GM23338 (cell line): ENCODE measurements at regions not wholly inside any gene's neighbourhood (a gene's known extent, or its start where the extent isn't known, plus 50 kb on each side); places are given as distances from the start of the nearest gene placed in this dataset.

Source experiments
- ATAC-seq: fragments of 200-7000 bp; cut with Tn5 transposase; 3 replicates; pipeline ENCODE4 v1.9.1; 2020
- DNase-seq: peaks from one replicate; pipeline ENCODE4 v3.0.0-alpha.2; 2015; ENCODE audit warnings: low spot score
- H2AFZ ChIP-seq: fragments of 200-600 bp; sonication (generic); 2 replicates; pipeline ENCODE4 v1.8.0; 2016; ENCODE audit warnings: antibody characterized with exemption, mild to moderate bottlenecking, moderate library complexity
- H3F3A ChIP-seq: fragments of 200-600 bp; sonication (generic); replicated peaks from 2 replicates; pipeline ENCODE4 v1.8.0; 2017; ENCODE audit warnings: antibody characterized with exemption, mixed run types, low read depth
- H3K27ac ChIP-seq: fragments of 200-600 bp; sonication (generic); 2 replicates; pipeline ENCODE4 v1.6.1; 2016; ENCODE audit warnings: low read depth
- H3K27me3 ChIP-seq: fragments of 200-600 bp; sonication (generic); 2 replicates; pipeline ENCODE4 v1.8.0; 2016; ENCODE audit warnings: mild to moderate bottlenecking, mixed run types, moderate library complexity; ENCODE audit not compliant: insufficient read depth
- H3K36me3 ChIP-seq: fragments of 200-600 bp; sonication (generic); 2 replicates; pipeline ENCODE4 v1.8.0; 2016; ENCODE audit warnings: mild to moderate bottlenecking; ENCODE audit not compliant: insufficient read depth
- H3K4me1 ChIP-seq: fragments of 200-600 bp; sonication (generic); 2 replicates; pipeline ENCODE4 v1.8.0; 2016; ENCODE audit warnings: mild to moderate bottlenecking, moderate library complexity; ENCODE audit not compliant: insufficient read depth
- H3K4me2 ChIP-seq: fragments of 200-600 bp; sonication (generic); 2 replicates; pipeline ENCODE4 v1.7.1; 2017; ENCODE audit warnings: mixed run types
- H3K4me3 ChIP-seq: fragments of 200-600 bp; sonication (generic); 2 replicates; pipeline ENCODE4 v1.6.1; 2016; ENCODE audit warnings: mixed run types
- H3K79me2 ChIP-seq: fragments of 200-600 bp; sonication (generic); replicated peaks from 2 replicates; pipeline ENCODE4 v1.8.0; 2017; ENCODE audit warnings: mild to moderate bottlenecking; ENCODE audit not compliant: insufficient read depth
- H3K9me2 ChIP-seq: fragments of 200-600 bp; sonication (generic); 2 replicates; pipeline ENCODE4 v1.8.0; 2017; ENCODE audit not compliant: insufficient read depth
- H4K20me1 ChIP-seq: fragments of 200-600 bp; sonication (generic); replicated peaks from 2 replicates; pipeline ENCODE4 v1.8.0; 2017; ENCODE audit warnings: mild to moderate bottlenecking; ENCODE audit not compliant: insufficient read depth
- H3K27ac Mint-ChIP-seq: 2 replicates; pipeline ENCODE4 v1.8.0; 2020; ENCODE audit warnings: inconsistent platforms, mild to moderate bottlenecking, moderate library complexity, mixed read lengths
- H3K27me3 Mint-ChIP-seq: 3 replicates; pipeline ENCODE4 v1.8.0; 2022; ENCODE audit warnings: low read depth, mild to moderate bottlenecking, moderate library complexity, mixed read lengths, inconsistent platforms; ENCODE audit not compliant: insufficient read depth, poor library complexity
- H3K36me3 Mint-ChIP-seq: 3 replicates; pipeline ENCODE4 v1.8.0; 2021; ENCODE audit warnings: low read depth, mild to moderate bottlenecking, inconsistent platforms, moderate library complexity, mixed read lengths
- H3K4me1 Mint-ChIP-seq: 3 replicates; pipeline ENCODE4 v1.8.0; 2020; ENCODE audit warnings: mild to moderate bottlenecking, inconsistent platforms, mixed read lengths
- H3K4me3 Mint-ChIP-seq: 3 replicates; pipeline ENCODE4 v1.8.0; 2021; ENCODE audit warnings: moderate library complexity, mild to moderate bottlenecking, inconsistent platforms, mixed read lengths
- H3K9me3 Mint-ChIP-seq: 3 replicates; pipeline ENCODE4 v1.8.0; 2020; ENCODE audit warnings: moderate library complexity, mild to moderate bottlenecking, inconsistent platforms, mixed read lengths
- CREB1 ChIP-seq: fragments of 250-450 bp; sonication (Bioruptor Pico); IDR thresholded peaks from 2 replicates; pipeline ENCODE4 v1.5.0; 2020; ENCODE audit warnings: low read depth, mild to moderate bottlenecking, moderate library complexity
- EZH2 ChIP-seq: fragments of 200-600 bp; sonication (generic); IDR thresholded peaks from one replicate; pipeline ENCODE4 v1.8.0; 2017; ENCODE audit warnings: antibody characterized with exemption, mild to moderate bottlenecking, low read depth; ENCODE audit not compliant: unreplicated experiment
- EZH2phosphoT487 ChIP-seq: fragments of 200-600 bp; sonication (generic); IDR thresholded peaks from one replicate; pipeline ENCODE4 v1.8.1; 2018; ENCODE audit warnings: antibody characterized with exemption; ENCODE audit not compliant: unreplicated experiment
- JUNB ChIP-seq: IDR thresholded peaks from one replicate; pipeline ENCODE4 v1.6.1; 2016; ENCODE audit warnings: antibody characterized with exemption; ENCODE audit not compliant: unreplicated experiment
- NANOG ChIP-seq: IDR thresholded peaks from 2 replicates; pipeline ENCODE4 v1.6.1; 2016; ENCODE audit warnings: antibody characterized with exemption, borderline replicate concordance
- POLR2AphosphoS5 ChIP-seq: IDR thresholded peaks from 2 replicates; pipeline ENCODE4 v1.6.1; 2016; ENCODE audit warnings: antibody characterized with exemption, low read depth
- STAT1 ChIP-seq: IDR thresholded peaks from one replicate; pipeline ENCODE4 v1.6.1; 2016; ENCODE audit warnings: antibody characterized with exemption; ENCODE audit not compliant: unreplicated experiment
- ZNF114 ChIP-seq: fragments of 250-450 bp; sonication (Bioruptor Pico); IDR thresholded peaks from 2 replicates; pipeline ENCODE4 v1.5.0; 2020; ENCODE audit warnings: mild to moderate bottlenecking, moderate library complexity
- ZNF331 ChIP-seq: fragments of 250-450 bp; sonication (Bioruptor Pico); IDR thresholded peaks from 2 replicates; pipeline ENCODE4 v1.5.0; 2020; ENCODE audit warnings: low read depth, mild to moderate bottlenecking, moderate library complexity
- TF ChIP-seq, protein P1 (sequence below): IDR thresholded peaks from 2 replicates; pipeline ENCODE4 v1.6.1; 2016; ENCODE audit warnings: antibody characterized with exemption
- TF ChIP-seq, protein P2 (sequence below): fragments of 250-450 bp; sonication (Bioruptor Pico); IDR thresholded peaks from 2 replicates; pipeline ENCODE4 v1.5.0; 2020; ENCODE audit warnings: mild to moderate bottlenecking, moderate library complexity
- TF ChIP-seq, protein P3 (sequence below), 2 experiments: fragments of 200-600 bp in 1 of 2; sonication (generic) in 1 of 2; conservative IDR thresholded peaks; 2 replicates each; pipeline versions ENCODE4 v1.5.1 to v1.6.1; 2016 to 2017; ENCODE audit warnings: antibody characterized with exemption in 2 of 2, low read depth in 2 of 2, mild to moderate bottlenecking in 2 of 2, moderate library complexity in 1 of 2
- TF ChIP-seq, protein P4 (sequence below): IDR thresholded peaks from one replicate; pipeline ENCODE4 v1.6.1; 2018; ENCODE audit warnings: antibody characterized with exemption; ENCODE audit not compliant: unreplicated experiment

DNA sequence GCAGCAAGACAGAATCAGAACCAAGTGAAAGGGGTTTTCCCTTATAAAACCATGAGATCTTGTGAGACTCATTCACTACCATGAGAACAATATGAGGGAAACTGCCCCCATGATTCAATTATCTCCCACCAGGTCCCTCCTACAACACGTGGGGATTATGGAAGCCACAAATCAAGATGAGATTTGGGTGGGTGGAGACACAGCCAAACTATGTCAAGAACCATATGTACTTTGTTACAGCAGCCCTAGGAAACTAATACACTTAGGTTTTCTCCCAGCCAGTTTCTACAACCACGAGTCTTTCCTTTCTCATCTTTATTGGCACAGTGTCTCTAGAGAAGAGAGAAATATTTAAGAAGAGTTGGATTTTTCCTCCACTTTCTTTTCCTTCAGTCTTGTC lies 72.6 kb downstream of the BTG1 start:
- peaks cover 2% of the 10 kb centered on the region for H3K27me3 Mint-ChIP-seq
- Histone ChIP-seq H2AFZ (no peak overlapping the region), H3K27ac (no peak overlapping the region), H3K4me3 (no peak overlapping the region), H3K79me2 (no peaks in the 10 kb centered on the region), H4K20me1 (no peaks in the 10 kb centered on the region), H3F3A (no peaks in the 10 kb centered on the region), H3K27me3 (no peaks in the 10 kb centered on the region), H3K9me2 (peaks cover 6% of the 10 kb centered on the region; the same call in 1 of the 2 replicates), H3K36me3 (no peaks in the 10 kb centered on the region), H3K4me1 (peaks cover 5% of the 10 kb centered on the region; the same call in 1 of the 2 replicates), H3K4me2 (no peak overlapping the region)
- no peak for DNase-seq
- H3K36me3 Mint-ChIP-seq, result no peaks in the 10 kb centered on the region; the same call in 2 of the 3 replicates
- no peak for ATAC-seq
- H3K4me1 Mint-ChIP-seq, result peaks cover 4% of the 10 kb centered on the region; the same call in 2 of the 3 replicates
- H3K27ac Mint-ChIP-seq, result no peak overlapping the region
- H3K4me3 Mint-ChIP-seq, result no peak overlapping the region
- TF ChIP-seq, protein P1, sequence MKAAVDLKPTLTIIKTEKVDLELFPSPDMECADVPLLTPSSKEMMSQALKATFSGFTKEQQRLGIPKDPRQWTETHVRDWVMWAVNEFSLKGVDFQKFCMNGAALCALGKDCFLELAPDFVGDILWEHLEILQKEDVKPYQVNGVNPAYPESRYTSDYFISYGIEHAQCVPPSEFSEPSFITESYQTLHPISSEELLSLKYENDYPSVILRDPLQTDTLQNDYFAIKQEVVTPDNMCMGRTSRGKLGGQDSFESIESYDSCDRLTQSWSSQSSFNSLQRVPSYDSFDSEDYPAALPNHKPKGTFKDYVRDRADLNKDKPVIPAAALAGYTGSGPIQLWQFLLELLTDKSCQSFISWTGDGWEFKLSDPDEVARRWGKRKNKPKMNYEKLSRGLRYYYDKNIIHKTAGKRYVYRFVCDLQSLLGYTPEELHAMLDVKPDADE, result no peak
- TF ChIP-seq POLR2AphosphoS5, result no peak
- TF ChIP-seq, protein P2, sequence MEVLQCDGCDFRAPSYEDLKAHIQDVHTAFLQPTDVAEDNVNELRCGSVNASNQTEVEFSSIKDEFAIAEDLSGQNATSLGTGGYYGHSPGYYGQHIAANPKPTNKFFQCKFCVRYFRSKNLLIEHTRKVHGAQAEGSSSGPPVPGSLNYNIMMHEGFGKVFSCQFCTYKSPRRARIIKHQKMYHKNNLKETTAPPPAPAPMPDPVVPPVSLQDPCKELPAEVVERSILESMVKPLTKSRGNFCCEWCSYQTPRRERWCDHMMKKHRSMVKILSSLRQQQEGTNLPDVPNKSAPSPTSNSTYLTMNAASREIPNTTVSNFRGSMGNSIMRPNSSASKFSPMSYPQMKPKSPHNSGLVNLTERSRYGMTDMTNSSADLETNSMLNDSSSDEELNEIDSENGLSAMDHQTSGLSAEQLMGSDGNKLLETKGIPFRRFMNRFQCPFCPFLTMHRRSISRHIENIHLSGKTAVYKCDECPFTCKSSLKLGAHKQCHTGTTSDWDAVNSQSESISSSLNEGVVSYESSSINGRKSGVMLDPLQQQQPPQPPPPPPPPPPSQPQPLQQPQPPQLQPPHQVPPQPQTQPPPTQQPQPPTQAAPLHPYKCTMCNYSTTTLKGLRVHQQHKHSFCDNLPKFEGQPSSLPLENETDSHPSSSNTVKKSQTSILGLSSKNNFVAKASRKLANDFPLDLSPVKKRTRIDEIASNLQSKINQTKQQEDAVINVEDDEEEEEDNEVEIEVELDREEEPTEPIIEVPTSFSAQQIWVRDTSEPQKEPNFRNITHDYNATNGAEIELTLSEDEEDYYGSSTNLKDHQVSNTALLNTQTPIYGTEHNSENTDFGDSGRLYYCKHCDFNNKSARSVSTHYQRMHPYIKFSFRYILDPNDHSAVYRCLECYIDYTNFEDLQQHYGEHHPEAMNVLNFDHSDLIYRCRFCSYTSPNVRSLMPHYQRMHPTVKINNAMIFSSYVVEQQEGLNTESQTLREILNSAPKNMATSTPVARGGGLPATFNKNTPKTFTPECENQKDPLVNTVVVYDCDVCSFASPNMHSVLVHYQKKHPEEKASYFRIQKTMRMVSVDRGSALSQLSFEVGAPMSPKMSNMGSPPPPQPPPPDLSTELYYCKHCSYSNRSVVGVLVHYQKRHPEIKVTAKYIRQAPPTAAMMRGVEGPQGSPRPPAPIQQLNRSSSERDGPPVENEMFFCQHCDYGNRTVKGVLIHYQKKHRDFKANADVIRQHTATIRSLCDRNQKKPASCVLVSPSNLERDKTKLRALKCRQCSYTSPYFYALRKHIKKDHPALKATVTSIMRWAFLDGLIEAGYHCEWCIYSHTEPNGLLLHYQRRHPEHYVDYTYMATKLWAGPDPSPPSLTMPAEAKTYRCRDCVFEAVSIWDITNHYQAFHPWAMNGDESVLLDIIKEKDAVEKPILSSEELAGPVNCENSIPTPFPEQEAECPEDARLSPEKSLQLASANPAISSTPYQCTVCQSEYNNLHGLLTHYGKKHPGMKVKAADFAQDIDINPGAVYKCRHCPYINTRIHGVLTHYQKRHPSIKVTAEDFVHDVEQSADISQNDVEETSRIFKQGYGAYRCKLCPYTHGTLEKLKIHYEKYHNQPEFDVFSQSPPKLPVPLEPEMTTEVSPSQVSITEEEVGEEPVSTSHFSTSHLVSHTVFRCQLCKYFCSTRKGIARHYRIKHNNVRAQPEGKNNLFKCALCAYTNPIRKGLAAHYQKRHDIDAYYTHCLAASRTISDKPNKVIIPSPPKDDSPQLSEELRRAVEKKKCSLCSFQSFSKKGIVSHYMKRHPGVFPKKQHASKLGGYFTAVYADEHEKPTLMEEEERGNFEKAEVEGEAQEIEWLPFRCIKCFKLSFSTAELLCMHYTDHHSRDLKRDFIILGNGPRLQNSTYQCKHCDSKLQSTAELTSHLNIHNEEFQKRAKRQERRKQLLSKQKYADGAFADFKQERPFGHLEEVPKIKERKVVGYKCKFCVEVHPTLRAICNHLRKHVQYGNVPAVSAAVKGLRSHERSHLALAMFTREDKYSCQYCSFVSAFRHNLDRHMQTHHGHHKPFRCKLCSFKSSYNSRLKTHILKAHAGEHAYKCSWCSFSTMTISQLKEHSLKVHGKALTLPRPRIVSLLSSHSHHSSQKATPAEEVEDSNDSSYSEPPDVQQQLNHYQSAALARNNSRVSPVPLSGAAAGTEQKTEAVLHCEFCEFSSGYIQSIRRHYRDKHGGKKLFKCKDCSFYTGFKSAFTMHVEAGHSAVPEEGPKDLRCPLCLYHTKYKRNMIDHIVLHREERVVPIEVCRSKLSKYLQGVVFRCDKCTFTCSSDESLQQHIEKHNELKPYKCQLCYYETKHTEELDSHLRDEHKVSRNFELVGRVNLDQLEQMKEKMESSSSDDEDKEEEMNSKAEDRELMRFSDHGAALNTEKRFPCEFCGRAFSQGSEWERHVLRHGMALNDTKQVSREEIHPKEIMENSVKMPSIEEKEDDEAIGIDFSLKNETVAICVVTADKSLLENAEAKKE, result no peak
- no peak for TF ChIP-seq JUNB
- no peak for TF ChIP-seq ZNF114 (CRISPR knock-in tag)
- TF ChIP-seq, protein P3, sequence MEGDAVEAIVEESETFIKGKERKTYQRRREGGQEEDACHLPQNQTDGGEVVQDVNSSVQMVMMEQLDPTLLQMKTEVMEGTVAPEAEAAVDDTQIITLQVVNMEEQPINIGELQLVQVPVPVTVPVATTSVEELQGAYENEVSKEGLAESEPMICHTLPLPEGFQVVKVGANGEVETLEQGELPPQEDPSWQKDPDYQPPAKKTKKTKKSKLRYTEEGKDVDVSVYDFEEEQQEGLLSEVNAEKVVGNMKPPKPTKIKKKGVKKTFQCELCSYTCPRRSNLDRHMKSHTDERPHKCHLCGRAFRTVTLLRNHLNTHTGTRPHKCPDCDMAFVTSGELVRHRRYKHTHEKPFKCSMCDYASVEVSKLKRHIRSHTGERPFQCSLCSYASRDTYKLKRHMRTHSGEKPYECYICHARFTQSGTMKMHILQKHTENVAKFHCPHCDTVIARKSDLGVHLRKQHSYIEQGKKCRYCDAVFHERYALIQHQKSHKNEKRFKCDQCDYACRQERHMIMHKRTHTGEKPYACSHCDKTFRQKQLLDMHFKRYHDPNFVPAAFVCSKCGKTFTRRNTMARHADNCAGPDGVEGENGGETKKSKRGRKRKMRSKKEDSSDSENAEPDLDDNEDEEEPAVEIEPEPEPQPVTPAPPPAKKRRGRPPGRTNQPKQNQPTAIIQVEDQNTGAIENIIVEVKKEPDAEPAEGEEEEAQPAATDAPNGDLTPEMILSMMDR (conservative IDR thresholded peaks at IDR 0.05; ENCODE audit: low read depth in 2 of 2), result no peak
- no peak for TF ChIP-seq EZH2
- TF ChIP-seq ZNF331, result no peak
- no peak for TF ChIP-seq NANOG
- TF ChIP-seq EZH2phosphoT487, result no peak
- no peak for TF ChIP-seq STAT1
- TF ChIP-seq CREB1 (CRISPR knock-in tag), result no peak
- TF ChIP-seq, protein P4, sequence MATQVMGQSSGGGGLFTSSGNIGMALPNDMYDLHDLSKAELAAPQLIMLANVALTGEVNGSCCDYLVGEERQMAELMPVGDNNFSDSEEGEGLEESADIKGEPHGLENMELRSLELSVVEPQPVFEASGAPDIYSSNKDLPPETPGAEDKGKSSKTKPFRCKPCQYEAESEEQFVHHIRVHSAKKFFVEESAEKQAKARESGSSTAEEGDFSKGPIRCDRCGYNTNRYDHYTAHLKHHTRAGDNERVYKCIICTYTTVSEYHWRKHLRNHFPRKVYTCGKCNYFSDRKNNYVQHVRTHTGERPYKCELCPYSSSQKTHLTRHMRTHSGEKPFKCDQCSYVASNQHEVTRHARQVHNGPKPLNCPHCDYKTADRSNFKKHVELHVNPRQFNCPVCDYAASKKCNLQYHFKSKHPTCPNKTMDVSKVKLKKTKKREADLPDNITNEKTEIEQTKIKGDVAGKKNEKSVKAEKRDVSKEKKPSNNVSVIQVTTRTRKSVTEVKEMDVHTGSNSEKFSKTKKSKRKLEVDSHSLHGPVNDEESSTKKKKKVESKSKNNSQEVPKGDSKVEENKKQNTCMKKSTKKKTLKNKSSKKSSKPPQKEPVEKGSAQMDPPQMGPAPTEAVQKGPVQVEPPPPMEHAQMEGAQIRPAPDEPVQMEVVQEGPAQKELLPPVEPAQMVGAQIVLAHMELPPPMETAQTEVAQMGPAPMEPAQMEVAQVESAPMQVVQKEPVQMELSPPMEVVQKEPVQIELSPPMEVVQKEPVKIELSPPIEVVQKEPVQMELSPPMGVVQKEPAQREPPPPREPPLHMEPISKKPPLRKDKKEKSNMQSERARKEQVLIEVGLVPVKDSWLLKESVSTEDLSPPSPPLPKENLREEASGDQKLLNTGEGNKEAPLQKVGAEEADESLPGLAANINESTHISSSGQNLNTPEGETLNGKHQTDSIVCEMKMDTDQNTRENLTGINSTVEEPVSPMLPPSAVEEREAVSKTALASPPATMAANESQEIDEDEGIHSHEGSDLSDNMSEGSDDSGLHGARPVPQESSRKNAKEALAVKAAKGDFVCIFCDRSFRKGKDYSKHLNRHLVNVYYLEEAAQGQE, result no peak
- H3K9me3 Mint-ChIP-seq, result no peaks in the 10 kb centered on the region
